ENCODE measurements at regions not wholly inside any gene's neighbourhood (a gene's known extent, or its start where the extent isn't known, plus 50 kb on each side); places are given as distances from the start of the nearest gene placed in this dataset.

DNA sequence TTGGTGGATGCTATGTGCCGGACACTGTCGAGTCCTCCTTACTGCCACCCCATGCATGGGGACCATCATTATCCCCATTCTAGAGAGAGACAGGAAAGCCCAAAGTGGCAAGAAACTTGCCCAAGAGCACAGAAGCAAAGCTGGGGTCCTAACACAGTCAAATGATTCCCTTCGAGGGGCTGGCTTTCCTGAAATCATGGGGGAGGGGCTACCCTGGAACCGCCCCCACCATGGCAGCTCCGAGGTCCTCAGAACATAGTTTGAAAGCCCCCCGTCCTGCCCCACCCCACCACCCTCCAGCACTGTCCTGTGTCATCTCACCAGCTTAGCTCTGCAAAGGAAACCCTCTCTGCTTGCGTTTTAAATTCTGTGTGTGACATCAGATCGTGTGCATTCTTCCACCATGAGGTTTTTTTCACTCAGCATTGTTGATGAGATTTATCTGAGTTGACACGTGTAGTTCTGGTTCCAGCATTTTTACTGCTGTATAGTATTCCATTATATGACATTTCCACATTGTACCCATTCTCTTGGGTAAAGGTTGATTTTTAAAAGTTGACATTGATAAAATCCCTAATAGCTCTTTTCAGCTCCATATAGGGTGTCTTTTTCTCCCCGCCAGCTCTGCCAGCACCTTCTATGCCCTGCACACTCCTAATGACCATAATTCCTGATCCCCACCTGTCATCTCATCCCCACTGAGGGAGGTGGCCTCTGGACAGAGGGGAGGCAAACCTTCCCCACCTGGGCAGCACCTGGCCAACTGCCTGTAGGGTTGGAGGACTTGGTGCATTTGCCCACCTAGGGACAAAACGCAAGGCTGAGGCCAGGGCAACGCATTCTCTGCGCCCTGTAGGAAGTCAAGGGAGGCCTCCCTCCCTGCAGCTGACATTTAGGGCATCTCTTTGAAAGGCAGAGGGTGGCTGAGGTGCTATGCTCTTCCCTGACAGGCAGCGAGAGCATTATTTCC lies 100.2 kb upstream of the GPR26 start:
- Mint-ChIP-seq H3K9me3 (no peaks in the 10 kb centered on the region), H3K4me1 (no peaks in the 10 kb centered on the region), H3K4me3 (no peak overlapping the region), H3K27me3 (peaks cover 43% of the 10 kb centered on the region), H3K27ac (no peak overlapping the region)
- no peak for DNase-seq
- no peak for ATAC-seq

DNA sequence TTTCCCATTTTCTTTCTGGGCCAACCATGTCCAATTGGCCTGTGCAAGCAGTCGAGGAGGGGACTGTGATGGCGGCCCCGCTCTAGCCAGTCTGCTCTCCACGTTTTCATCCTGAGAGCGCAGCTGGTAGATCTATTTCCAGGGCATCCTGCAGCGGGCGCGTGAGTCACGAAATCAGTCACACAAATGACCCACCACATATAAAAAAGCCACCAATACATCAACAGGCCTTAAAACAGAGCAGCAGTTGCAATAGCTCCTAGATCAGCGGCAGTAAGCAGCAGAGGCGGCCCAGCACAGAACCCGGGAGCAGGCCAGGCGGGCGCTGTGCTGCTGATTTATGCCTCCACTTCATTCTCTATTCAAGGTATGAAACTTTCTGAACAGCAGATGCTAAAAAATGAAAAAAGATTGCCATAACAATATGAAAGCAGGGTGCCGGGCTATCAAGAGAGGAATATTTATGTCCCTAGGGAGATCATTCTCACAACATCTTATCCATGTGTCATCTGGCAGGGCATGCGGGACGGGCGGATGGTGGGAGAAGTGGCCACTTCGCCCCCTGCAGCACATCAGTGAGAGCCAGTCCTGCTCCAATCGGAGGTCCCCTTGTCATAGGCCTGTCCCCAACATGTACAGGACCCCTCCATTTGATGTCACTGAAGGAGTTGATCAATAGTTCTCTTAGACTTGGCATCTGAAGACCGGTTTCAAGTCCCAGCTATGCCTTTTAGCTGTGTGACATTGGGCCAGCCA lies 98.0 kb upstream of the GPR26 start:
- no peaks in the 10 kb centered on the region for H3K9me3 Mint-ChIP-seq
- H3K4me3 Mint-ChIP-seq: no peak overlapping the region
- DNase-seq (no peak), ATAC-seq (no peak)
- H3K4me1 Mint-ChIP-seq: no peaks in the 10 kb centered on the region
- no peak overlapping the region for H3K27ac Mint-ChIP-seq
- H3K27me3 Mint-ChIP-seq: peaks cover 46% of the 10 kb centered on the region

DNA sequence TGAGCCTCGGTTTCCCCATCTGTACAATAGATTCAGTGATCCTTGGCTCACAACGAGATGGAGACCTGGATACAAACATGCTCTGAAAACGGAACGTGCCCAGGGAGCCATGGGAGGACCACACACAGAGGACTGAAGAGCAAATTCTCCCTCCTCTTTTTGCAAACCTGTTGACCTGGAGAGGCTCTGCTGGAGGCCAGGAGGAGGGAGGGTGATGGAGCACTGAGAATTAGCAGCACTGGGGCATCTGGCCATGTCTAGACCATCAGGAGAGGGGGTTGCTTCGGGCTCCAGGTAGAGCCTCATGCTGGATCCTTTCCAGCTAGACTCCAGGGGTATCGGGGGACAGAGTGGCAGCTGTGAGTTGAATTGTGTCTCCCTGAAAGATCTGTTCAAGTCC lies 97.4 kb upstream of the GPR26 start:
- ATAC-seq (no peak), DNase-seq (no peak)
- Mint-ChIP-seq H3K9me3 (no peaks in the 10 kb centered on the region), H3K4me1 (no peaks in the 10 kb centered on the region), H3K27ac (no peak overlapping the region), H3K4me3 (no peak overlapping the region), H3K27me3 (peaks cover 52% of the 10 kb centered on the region)

DNA sequence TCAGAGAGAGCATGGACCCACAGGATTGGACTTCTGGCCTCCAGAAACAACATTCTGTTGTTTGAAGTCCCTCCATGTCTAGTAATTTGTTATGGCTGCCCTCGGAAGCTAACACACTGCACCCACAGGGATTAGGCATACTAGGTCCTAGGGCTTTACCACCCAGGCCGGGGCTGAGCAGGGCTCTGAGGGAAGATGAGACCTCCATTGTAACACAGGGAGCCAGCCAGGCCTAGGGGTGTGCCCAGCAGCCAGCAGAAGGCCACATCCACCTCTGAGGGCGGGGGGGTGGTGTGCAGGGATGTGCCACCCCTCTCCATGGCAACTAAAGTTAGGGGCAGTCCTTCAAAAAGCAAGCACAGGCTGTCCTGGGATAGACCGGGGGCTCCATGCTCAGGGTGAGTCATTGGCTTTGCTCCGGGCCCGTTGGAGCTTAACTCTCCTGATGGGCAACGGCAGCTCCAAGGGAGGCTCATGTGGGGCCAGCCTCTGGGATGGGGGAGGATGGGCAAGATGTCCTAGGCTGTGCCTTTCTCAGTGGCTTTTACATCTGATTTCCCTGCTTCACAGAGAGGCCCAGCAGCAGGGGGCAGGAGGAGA lies 96.6 kb upstream of the GPR26 start:
- Mint-ChIP-seq H3K4me3 (no peak overlapping the region), H3K4me1 (no peaks in the 10 kb centered on the region), H3K27ac (no peak overlapping the region), H3K9me3 (no peaks in the 10 kb centered on the region), H3K27me3 (peaks cover 60% of the 10 kb centered on the region)
- DNase-seq (no peak), ATAC-seq (no peak)

DNA sequence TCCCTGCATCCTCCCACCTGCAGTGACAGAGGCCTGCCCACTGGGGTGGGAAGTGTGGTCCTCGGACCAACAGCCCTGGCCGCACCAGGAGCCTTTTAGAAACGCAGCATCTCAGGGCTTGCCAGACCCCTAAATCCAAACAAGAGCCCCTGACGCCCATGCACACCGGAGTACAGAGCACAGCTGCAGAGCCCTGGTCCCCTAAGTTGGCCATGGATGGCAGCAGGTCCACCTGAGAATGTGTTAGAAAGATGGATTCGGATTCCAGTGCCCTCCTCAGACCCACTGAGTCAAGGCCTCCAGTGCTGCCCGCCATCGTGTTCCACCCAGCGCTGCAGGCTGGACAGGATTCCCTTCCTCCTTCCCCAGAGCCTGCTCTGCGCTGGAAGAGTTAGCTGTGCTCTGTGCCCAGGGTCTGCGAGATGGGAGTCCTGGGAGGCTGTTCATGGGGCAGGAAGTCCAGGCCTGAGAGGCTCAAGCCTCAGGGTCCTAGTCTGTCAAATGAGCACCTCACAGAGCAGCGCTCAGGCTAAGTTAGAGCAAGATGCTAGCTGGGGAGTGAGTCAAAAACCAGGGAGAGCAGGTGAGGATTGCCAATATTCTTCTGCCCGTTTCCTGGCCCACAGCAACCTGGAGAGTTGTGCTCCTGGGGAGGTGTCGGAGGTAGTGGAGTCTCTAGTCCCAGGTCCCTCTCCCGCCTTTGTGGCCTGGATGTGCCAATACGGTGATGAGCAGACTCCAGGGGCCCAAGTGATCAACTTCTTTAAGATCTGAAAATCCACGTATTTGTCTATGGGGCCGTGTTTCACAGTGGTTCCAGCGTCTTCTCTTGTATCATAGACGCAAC lies 95.9 kb upstream of the GPR26 start:
- peak overlapping the region in 1 of 2 donors; percentile 12 for H3K27ac Mint-ChIP-seq
- no peaks in the 10 kb centered on the region for H3K4me1 Mint-ChIP-seq
- no peak overlapping the region for H3K4me3 Mint-ChIP-seq
- H3K9me3 Mint-ChIP-seq: no peaks in the 10 kb centered on the region
- H3K27me3 Mint-ChIP-seq: peaks cover 62% of the 10 kb centered on the region
- DNase-seq (no peak), ATAC-seq (no peak)

DNA sequence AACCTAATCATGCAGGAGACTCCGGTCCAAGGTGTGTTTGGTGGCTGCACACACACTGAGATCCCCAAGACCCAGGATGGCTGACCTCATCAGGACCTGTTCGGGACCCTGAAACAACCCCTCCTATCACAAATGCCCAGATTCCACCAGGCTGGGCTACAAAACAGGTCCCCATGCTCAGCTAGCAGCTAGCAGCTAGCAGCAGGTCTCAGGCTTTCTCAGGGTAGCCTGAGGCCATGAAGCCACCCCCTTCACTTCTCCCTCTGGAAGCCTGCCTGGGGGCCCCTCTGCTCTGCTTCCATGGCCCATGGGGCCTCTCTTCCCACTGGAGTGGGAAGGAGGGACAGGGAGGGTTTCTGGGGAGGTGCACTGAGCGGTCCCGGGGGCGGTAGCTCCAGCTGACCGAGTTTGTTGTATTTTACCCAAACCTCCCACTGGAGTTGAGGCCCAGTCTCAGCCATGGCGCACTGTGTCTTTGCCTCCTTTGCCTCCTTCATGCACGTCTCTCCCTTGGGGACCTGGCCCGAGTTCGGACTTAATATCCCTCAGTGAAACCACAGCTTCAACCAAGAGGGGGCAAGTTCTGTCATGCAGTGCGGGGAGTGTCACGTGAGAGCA lies 95.1 kb upstream of the GPR26 start:
- Mint-ChIP-seq H3K4me1 (no peaks in the 10 kb centered on the region), H3K9me3 (no peaks in the 10 kb centered on the region), H3K27me3 (peaks cover 62% of the 10 kb centered on the region), H3K4me3 (no peak overlapping the region), H3K27ac (no peak overlapping the region)
- DNase-seq (no peak), ATAC-seq (no peak)

DNA sequence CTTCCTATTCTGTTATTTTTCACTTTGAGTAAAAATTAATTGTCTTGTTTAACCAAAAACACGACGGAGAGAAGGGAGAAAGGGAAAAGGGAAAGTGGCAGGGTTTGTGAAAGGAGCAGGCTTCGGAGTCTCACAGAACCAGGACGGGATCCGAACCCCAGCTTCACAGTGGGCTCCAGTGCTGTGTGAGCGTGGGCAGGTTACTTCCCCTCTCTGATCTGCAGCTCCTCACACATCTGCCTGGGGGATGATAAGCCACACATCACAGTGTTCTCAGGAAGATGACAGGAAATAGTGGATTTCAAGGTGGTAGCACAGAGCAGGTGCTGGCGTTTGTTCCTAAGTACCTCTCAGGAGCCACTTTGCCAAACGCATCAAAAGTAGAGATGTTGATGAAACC lies 94.2 kb upstream of the GPR26 start:
- Mint-ChIP-seq H3K4me1 (no peaks in the 10 kb centered on the region), H3K9me3 (no peaks in the 10 kb centered on the region), H3K4me3 (no peak overlapping the region), H3K27me3 (peaks cover 63% of the 10 kb centered on the region), H3K27ac (peak overlapping the region in 1 of 2 donors; percentile 60)
- DNase-seq: no peak
- no peak for ATAC-seq

DNA sequence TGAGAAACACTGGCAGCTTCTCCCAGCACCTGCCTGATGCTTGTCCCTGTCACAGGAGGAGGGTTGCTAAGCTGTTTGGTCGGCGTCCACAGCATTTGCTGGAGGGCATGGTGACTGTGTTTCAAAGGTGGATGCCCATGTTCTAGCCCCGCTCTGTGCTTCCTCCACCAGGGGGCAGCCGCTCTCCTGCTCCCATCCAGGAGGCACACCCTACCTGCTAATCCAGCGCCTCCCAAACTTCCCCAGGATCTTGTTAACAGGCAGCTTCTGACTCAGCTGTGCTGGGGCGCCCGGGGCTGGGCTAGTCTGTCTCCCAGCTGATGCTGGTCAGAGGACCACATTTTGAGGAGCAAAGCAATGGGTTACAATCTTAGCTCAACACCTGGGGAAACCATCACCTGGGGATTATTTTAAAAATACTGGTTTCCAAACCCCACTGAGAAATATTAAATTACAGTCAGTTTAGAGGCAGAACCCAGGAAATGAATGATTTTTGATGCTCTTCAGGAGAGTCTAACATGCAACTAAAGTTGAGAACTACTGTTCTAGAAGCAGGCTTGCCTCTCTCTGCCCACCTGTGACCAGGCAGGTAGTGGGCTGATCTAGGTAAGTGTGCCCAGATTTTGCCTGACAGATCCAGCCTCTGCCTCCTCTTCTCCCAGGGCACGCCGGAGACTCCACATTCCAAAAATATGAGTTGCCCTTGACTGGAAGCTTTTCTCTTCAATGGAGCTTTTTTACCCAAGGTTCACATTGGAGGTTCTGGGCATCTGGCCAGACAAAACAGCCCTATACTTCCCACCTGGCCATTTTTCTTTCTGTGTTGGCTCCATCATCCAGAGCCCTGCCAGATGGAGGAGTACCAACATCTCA lies 92.7 kb upstream of the GPR26 start:
- H3K4me1 Mint-ChIP-seq: no peaks in the 10 kb centered on the region
- peaks cover 68% of the 10 kb centered on the region for H3K27me3 Mint-ChIP-seq
- H3K4me3 Mint-ChIP-seq: no peak overlapping the region
- no peaks in the 10 kb centered on the region for H3K9me3 Mint-ChIP-seq
- DNase-seq: peak; percentile 19 to 23
- ATAC-seq: peak; percentile 62
- H3K27ac Mint-ChIP-seq: no peak overlapping the region

DNA sequence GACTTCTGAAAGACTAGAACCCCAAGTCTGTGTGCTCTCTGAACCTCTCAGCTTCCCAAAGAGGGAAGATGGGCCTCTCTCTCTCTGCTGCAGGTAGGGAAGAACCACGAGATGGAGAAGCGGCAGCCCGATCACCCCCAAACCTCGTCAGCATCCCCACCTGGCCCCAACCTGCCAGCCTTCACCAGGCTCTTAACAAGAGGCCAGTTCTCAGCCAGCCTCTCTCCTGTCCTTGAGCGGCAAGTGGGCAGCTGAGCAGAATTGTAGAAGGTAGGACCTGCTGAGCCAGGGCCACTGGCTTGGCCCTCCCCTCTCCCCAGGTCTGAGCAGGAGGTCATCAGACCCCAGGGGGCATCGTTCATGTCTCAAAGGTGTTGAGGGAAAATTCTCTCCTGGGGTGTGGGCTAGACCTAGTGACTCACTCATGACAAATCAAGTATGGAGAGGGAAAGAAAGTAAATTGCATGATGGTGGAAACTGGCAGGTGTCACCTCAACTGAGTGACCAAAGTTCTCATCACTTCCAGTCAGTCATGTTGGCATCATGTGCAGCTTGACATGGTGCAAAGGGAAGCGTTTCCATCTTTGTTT lies 92.0 kb upstream of the GPR26 start:
- Mint-ChIP-seq H3K27me3 (peaks cover 62% of the 10 kb centered on the region), H3K9me3 (no peaks in the 10 kb centered on the region), H3K27ac (no peak overlapping the region), H3K4me3 (no peak overlapping the region), H3K4me1 (no peaks in the 10 kb centered on the region)
- ATAC-seq: no peak
- no peak for DNase-seq

DNA sequence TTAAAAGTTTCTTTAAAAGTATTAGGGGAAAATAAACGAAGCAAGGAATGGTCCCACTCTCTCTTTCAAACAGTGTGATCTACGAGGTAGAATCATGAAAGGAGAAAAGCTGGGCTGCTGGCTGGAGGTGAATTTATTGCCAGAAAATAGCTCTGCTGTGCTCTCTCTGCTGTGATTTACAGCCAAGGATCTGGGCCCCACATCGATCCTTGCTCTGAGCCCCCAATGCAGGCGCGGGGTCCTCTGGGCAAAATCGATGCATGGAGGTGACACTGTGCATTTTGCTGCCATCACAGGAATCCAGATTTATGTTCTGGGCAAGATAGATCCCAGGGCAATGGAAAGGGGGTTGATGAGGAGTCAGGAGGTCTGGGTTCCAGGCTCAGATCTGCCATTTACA lies 91.0 kb upstream of the GPR26 start:
- DNase-seq (no peak), ATAC-seq (no peak)
- H3K4me3 Mint-ChIP-seq: no peak overlapping the region
- H3K4me1 Mint-ChIP-seq: no peaks in the 10 kb centered on the region
- H3K27ac Mint-ChIP-seq: no peak overlapping the region
- H3K9me3 Mint-ChIP-seq: no peaks in the 10 kb centered on the region
- peaks cover 55% of the 10 kb centered on the region for H3K27me3 Mint-ChIP-seq

DNA sequence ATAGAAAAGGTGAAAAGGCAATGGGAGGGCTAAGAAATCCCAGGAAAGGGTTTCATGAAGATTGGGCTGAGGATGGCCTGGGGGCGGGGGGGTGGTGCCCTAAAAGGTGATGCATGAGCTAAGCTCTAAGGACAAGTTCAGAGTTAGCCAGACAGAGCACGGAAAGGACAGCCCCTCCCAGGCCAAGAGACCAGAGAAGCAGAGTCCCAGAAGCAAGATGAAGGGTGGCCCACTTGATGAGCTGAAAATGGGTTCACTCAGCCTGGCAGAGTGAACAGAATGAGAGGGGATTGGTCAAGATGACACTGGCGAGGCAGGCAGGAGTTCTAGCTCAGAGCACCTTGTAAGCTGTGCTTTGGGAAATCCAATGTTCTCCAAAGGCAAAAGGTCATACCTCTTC lies 89.4 kb upstream of the GPR26 start:
- Mint-ChIP-seq H3K4me1 (no peaks in the 10 kb centered on the region), H3K4me3 (no peak overlapping the region), H3K27ac (no peak overlapping the region), H3K9me3 (no peaks in the 10 kb centered on the region), H3K27me3 (peaks cover 65% of the 10 kb centered on the region)
- DNase-seq (no peak), ATAC-seq (no peak)

DNA sequence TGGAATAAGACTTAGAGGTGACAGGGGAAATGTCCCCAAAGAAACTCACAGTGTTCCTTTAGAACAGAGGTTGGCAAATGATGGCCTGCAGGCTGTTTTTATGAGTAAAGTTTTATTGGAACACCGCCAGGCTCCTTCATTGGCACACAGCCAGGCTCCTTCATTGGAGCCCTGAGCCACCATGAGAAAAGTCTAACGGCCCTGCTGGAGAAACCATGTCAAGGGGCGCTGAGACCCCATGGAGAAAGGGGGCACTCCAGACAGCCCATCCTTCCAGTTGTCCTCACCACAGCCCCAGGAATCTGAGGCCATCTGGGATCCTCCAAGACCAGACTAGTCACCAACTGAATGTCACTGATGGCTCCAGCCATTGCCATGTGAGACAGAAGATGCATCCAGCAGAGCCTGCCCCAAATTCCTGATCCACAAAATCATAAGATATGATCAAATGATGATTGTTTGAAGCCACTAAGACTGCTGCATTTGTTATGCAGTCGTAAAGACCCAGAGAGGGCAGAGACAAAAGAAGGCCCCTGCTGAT lies 88.2 kb upstream of the GPR26 start:
- no peak for DNase-seq
- Mint-ChIP-seq H3K27me3 (peaks cover 65% of the 10 kb centered on the region), H3K27ac (no peak overlapping the region), H3K4me3 (no peak overlapping the region), H3K9me3 (no peaks in the 10 kb centered on the region), H3K4me1 (no peaks in the 10 kb centered on the region)
- ATAC-seq: no peak

DNA sequence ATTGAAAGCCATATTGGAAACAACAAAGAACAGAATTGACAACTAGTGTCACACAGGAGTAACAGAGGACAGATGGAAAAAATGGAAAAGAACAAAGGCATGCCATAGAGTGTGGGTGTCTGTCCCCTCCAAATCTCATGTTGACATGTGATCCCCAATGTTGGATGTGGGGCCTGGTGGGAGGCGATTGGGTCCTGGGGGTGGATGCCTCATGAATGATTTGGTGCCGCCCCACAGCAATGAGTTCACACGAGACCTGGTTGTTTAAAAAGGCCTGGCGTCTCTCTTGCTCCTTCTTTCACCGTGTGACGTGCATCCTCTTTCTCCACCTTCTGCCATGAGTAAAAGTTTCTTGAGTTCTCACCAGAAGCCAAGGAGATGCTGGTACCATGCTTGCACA lies 87.4 kb upstream of the GPR26 start:
- Mint-ChIP-seq H3K27ac (no peak overlapping the region), H3K4me3 (no peak overlapping the region), H3K4me1 (no peaks in the 10 kb centered on the region), H3K9me3 (no peaks in the 10 kb centered on the region), H3K27me3 (peaks cover 65% of the 10 kb centered on the region)
- DNase-seq (no peak), ATAC-seq (no peak)

DNA sequence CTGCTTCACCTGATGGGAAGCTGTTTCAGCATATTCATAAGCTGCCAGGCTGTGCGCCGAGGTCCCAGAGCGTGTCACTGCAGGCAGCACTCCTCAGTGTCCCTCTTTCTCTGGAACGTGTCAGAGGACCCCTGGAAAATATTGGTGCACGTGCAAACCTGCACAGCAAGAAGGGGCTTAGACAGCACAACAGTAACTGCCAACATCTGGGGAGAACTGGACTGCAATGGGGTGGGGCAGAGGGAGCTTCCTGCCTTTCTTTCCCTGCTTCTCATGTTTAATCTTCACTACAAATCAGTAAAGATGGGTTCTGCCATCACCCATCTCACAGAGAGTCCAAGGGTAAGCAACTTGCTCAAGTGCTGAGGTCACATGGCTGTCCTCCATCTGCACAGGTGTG lies 86.5 kb upstream of the GPR26 start:
- Mint-ChIP-seq H3K27me3 (peaks cover 65% of the 10 kb centered on the region), H3K27ac (no peak overlapping the region)
- no peak for DNase-seq

More for the DNA sequence above, 86.5 kb upstream of the GPR26 start:
- no peaks in the 10 kb centered on the region for H3K4me1 Mint-ChIP-seq
- ATAC-seq: no peak
- H3K9me3 Mint-ChIP-seq: no peaks in the 10 kb centered on the region
- H3K4me3 Mint-ChIP-seq: no peak overlapping the region
